Posterior vena cava (tissue), 2 donors: ENCODE measurements at regions not wholly inside any gene's neighbourhood (a gene's known extent, or its start where the extent isn't known, plus 50 kb on each side); places are given as distances from the start of the nearest gene placed in this dataset.
"Not testable (repeated sequence)": the region's sequence is repeated elsewhere in the genome, so short reads cannot be mapped to it uniquely, and the experiment has no call there.

ENCODE experiments used
- DNase-seq: peaks from one replicate; pipeline ENCODE4 v3.0.0-alpha.2; 2020; ENCODE audit warnings: low spot score
- intact Hi-C, 2 donors: fragments of 100-400 bp; cut with DNase I; formaldehyde crosslinking; loops; one replicate each; pipeline versions ENCODE4 v1.14.1 to v1.14.2; 2022 to 2023
- donor health status: DM: yes; HTN: yes; CAD: no.
- donor health status: DM: yes; HTN: yes; CAD: no.

DNA sequence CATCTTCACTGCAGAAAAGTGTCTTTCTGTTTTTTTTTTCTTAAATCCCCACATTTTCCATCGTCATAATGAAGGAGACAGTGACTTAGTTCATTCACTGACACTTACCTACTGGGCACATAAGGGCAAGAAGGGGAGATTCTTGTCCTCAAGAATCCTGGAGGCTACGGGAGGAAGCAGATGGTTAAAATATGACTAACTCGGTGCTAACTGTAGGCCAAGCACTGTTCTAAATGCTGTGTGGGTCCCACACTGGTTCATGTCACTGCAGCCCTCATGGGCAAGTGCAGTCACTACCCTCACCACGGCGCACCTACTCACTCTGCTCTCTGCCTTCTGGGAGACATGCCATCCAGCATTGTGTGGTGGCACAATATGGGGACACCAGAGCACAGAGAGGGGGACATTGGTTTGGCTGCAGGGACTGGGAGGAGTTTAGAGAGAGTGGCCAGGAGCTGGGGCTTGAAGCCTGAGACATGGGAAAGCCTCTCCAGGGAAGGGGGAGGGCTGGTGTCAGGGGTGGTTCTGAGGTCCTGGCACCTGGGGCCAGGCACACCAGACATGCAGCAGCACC, 305.2 kb downstream of the MYCN start:
- no peak for DNase-seq
- intact Hi-C loops: no loop called here

GRCh38 chr2:16244966-16245320, 304.6 kb downstream of the MYCN start:
- intact Hi-C loops: no loop called here
- DNase-seq: no peak

GRCh38 chr2:16244153-16244965, 304.0 kb downstream of the MYCN start:
- intact Hi-C loops: no loop called here
- DNase-seq: no peak

DNA sequence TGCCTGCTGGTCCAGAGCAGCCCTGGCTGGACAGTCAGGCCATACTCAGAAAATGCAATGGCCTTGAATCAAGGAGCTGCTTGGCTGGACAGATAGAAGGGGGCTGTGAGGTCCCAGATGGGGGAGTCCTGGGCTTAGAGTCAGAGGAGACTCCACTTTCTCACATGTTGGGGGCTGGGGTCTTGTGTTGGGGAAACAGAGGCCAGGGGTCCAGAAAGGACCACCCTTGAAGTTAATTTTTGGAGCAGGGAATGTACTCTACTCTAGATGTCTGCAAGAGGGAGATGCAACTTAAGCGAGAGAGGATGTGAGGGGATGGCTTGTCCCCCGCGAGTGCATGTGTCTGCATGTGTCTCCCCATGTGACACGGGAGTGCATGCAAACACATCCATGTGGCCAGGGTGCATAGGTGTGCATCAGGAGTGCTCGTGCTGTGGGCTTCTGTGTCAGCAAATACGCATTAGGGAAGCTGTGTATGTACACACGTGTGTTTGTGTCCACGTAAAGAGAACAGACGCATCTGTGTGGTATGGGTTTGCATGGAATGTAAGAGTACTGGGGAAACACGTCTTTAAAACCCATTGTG, 303.2 kb downstream of the MYCN start:
- no peak for DNase-seq
- intact Hi-C loops: no loop called here

DNA sequence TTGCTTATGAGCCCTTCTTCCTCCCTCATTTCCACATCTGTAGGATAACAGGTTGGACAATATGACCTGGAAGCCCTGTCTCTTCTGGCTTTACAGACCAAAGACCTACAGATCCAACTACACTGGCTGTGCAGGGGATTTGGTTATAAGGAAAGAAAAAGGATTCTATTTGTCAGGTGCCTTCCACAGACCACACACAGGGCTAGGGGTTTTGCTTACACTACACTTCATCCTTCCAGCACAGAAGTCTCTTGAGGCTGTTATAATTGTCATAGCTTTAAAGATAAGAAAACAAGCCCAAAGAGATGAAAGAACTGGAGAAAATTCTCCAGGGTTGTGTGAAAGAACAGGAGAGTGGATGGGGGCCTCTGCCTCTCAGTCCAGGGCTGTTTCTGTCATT, 302.6 kb downstream of the MYCN start:
- no peak for DNase-seq
- intact Hi-C loops: no loop called here

- intact Hi-C loops: no loop called here
- no peak for DNase-seq
These were observed 301.1 kb downstream of the MYCN start for GRCh38 chr2:16241166-16242160.

DNA sequence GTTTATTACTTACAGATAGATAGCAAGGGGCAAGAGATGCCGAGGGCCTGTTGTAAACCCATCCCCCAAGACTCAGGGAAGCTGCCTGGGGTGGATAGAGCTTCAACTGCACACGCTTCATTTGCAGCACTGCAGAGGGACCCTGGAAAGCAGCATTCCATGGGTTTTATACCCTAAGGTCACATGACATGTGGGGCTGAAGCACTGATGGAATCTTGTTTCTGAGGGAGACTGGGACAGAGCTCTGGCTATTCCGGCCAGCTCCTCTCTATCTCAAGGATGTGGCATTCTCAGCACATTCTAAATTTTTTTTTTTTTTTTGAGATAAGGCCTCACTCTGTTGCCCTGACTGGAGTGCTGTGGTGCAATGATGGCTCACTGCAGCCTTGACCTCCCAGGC, 300.1 kb downstream of the MYCN start:
- no peak for DNase-seq
- intact Hi-C loops: no loop called here

DNA sequence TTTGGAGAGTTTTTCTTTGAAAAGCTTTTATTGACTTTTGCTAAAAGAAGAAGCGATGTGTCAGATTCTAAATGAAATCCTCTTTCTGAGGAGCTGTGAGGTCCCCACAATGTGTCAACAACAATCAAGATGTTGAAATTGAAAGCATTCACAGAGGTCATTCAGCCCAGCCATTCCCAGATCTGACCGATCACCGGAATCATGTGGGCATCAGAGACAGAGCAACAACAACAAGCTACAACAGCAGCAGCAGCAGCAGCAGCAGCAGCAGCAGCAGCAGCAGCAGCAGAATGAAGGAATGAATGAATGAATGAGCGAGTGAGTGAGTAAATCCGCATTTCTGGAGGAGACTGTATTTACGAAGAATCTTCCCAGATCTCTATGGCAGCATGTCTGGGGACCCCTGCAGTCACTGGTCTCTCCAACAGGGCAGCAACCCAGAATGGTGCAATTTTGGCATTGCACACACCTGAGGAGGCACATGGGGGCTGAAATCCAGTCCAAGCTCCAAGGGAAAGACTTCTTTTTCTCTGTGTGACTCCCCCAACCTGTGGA, 299.0 kb downstream of the MYCN start:
- no peak for DNase-seq
- intact Hi-C loops: no loop called here

DNA sequence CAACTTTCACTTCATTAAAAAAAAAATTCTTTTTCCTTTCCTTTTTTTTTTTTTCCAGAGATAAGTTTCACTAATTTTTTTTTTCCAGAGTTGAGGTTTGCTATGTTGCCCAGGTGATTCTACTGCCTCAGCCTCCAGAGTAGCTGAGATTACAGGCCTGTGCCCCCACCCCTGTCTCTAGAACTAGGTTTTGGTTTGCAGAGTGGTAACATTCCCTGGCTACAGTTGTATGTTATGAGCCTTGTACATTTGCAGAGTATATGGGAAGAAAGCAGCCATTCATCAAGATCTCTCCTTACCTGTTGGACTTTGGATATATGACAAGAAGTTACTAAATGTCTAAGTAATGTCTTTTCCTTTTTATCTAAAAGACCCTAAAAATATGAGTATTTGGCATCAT, 298.4 kb downstream of the MYCN start:
- no peak for DNase-seq
- intact Hi-C loops: no loop called here

DNA sequence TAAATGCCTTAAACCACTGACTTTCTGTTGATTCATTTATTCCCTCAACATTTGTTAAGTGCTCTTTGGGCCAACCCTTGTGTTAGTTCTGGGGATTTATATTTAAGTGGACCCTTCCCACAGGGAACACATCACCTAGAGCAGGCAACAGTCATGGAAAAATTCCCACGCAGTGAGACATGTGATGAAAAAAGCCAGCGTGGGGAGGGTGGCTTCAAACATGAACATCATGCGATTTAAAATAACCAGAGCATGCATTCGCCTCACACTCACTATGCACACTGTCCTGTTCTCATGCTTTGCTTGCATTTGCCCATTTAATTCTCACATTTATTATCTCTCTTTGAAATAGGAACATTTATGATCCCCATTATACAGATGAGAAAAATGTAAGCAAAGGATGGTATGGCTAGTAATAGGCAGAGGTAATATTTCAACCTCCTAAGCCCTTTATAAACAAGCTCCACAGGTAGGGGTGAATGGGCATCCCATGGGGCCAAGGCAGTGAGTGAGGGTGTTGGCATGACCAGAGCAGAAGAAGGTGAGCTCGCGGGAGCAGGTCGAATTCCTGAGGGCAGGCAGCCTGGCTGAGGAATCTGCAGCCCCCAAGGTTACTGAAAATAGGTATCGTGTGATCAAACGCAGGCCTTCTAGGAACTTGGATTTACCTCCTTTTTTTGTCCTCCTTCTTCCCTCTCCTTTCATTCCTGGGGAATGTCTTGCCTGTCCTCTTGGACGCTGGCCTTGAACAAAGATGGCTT, 297.8 kb downstream of the MYCN start:
- intact Hi-C loops: no loop called here
- no peak for DNase-seq

GRCh38 chr2:16235747-16236146, 295.4 kb downstream of the MYCN start:
- DNase-seq: no peak
- intact Hi-C loops: no loop called here

GRCh38 chr2:16235291-16235690, 294.9 kb downstream of the MYCN start:
- intact Hi-C loops: not testable (repeated sequence)

DNA sequence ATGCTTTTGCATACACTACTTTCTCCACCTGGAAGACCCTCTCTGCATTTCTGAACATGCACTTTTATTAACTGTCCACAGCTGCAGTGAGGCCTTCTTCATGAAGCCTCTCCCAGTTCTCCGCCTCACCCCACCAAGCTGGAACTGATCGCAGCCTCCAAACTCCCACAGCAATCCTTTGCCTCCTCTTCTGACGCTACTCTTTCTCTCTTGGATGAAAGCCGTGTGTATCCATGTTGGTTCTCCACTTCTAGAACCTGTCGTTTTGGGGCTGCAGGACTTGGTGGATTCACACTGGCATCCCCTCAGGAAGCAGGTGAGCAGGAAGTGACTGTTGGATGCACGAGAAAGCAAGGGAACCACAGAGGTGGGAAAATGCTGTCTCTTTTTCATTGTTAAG, 288.6 kb downstream of the MYCN start:
- no peak for DNase-seq
- intact Hi-C loops: no loop called here

More at GRCh38 chr2:16235291-16235690, 294.9 kb downstream of the MYCN start:
- DNase-seq: not testable (repeated sequence)

DNA sequence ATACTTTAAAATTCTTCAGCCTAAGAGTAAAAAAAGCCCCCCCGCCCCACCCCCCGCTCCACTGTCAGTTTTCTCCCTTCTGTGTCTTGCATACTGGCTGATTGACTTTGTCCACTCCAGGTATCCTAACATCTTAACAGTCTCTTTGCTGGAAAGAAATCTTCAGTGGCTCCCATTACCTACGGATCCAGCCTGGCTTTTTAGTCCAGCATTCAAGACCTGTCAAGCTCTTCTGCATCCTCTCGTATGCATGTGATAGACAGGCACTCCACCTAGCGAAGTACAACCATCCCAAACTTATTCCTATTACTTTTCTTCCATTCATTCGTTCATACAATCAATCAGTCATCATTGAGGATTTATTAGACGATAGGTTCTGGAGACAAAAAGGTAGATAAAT, 288.1 kb downstream of the MYCN start:
- intact Hi-C loops: no loop called here
- DNase-seq: no peak

DNA sequence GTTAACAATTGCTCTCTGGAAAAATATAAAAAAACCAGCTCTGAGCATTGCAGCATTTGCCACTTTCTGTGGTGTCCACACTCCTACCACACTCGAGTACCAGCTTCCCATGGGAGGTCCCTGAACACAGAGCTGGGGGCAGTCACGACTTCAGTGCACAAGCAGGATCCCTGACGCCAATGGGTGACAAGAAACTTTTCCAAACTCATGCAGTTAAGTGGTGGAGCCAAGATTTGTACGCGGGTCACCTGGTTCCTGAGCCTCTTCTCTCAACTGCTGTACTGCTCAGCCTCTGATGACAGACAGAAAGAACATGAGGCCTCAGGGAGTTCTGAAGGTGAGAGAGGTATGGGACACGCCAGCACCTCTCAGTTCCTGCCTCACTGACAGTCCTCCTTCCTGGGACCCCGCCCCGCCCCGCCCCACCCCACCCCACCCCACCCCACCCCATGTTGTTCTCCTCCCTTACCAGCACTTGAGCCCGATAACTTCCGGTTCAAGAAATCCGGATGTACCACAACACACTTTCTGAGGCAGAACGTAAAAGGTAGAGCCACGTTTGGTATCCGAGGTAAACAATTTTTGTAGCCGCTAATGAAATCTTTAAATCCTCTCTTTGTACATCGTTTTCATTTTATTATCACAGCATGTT, 287.6 kb downstream of the MYCN start:
- intact Hi-C loops: no loop called here
- no peak for DNase-seq

GRCh38 chr2:16226943-16227664, 286.8 kb downstream of the MYCN start:
- DNase-seq: no peak
- intact Hi-C loops: no loop called here

DNA sequence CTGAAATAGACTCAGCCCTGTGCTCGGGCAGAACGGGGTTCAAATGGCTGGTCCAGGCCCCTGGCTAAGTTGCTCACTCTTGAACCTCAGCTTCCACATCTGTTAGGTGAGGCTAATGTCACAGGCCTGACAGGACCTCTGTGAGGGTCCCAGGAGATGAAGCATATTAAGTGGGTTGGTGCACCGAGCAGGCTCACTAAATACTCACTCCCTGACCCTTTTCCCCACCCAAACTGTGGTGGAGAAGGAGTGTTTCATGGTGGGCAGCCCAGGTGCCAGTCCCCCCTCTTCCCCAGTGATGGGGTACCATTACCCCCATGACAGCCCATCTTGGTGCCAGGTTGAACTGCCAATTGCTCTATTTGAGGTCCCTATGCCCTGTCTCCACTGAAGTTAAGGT, 286.0 kb downstream of the MYCN start:
- DNase-seq: no peak
- intact Hi-C loops: no loop called here

DNA sequence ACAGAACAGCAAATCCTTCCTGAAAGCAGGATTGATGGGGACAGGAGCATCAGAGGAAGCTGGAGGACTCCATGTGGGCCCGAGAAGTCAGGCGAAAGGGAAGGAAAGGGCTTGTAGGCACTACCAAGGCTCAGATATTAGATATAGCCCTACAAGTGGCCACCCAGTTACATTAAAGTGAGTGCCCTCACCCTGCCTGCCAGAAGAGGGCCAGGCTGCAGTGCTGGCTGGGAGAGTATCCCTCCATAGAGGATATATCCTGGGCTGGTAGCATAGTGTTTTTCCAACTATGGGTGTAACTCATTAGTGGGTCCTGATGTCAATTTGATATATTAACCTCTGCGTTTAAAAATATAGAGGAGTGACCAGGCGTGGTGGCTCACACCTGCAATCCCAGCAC, 285.2 kb downstream of the MYCN start:
- DNase-seq: no peak
- intact Hi-C loops: no loop called here
